ENCODE measurements at regions not wholly inside any gene's neighbourhood (a gene's known extent, or its start where the extent isn't known, plus 50 kb on each side); places are given as distances from the start of the nearest gene placed in this dataset.

DNA sequence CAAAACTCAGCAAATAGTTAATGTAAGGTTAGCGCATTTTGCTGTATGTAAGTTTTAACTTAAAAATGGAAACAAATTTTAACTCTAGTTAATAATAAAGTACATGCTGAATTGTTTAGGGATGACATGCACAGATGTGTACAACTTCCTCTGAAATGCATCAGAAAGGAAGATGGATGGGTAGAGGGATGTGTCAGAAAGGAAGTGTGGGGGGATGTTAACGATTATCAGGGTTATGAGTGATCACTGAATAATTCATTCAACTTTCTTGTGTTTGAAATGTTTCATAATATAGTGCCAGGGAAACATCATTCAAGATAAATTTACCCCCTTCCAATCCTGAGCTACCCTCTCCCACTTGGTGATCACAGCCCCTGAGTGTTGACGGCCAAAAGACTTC lies 87.6 kb downstream of the FOXA2 start:
- no peak for DNase-seq

GRCh38 chr20:22495789-22496188 lies 88.6 kb downstream of the FOXA2 start:
- DNase-seq (no peak), FAIRE-seq (no peak)
- TF ChIP-seq, protein P1, sequence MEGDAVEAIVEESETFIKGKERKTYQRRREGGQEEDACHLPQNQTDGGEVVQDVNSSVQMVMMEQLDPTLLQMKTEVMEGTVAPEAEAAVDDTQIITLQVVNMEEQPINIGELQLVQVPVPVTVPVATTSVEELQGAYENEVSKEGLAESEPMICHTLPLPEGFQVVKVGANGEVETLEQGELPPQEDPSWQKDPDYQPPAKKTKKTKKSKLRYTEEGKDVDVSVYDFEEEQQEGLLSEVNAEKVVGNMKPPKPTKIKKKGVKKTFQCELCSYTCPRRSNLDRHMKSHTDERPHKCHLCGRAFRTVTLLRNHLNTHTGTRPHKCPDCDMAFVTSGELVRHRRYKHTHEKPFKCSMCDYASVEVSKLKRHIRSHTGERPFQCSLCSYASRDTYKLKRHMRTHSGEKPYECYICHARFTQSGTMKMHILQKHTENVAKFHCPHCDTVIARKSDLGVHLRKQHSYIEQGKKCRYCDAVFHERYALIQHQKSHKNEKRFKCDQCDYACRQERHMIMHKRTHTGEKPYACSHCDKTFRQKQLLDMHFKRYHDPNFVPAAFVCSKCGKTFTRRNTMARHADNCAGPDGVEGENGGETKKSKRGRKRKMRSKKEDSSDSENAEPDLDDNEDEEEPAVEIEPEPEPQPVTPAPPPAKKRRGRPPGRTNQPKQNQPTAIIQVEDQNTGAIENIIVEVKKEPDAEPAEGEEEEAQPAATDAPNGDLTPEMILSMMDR (IDR thresholded peaks at IDR 0.05; ENCODE audit: borderline replicate concordance, extremely low read depth, insufficient read depth) = no peak
- intact Hi-C loops (cut with DNase I) = no loop called here
- H3K36me3 ChIP-seq (ENCODE audit: control insufficient read depth in 2 of 3, insufficient read depth in 3 of 3, low read length in 3 of 3) = no peaks in the 10 kb centered on the region
- no peaks in the 10 kb centered on the region for H3K9me3 ChIP-seq (ENCODE audit: control insufficient read depth in 2 of 3, insufficient read depth in 1 of 3, low read length in 3 of 3)
- H3K4me3 ChIP-seq (ENCODE audit: low read length in 3 of 3) = no peak overlapping the region
- H3K27ac ChIP-seq (ENCODE audit: low read depth in 2 of 2, low read length in 2 of 2) = no peak overlapping the region
- H3K4me1 ChIP-seq (ENCODE audit: control insufficient read depth in 2 of 3, insufficient read depth in 2 of 3, low read depth in 1 of 3, low read length in 3 of 3) = no peaks in the 10 kb centered on the region
- no peak overlapping the region for H3K9ac ChIP-seq (ENCODE audit: low read length in 3 of 3)
- no peaks in the 10 kb centered on the region for H3K27me3 ChIP-seq (ENCODE audit: control insufficient read depth, insufficient read depth, low read length)

More for the DNA sequence above, 87.6 kb downstream of the FOXA2 start:
- Histone ChIP-seq H3K36me3 (ENCODE audit: control insufficient read depth in 2 of 3, insufficient read depth in 3 of 3, low read length in 3 of 3) (no peaks in the 10 kb centered on the region), H3K27me3 (ENCODE audit: control insufficient read depth, insufficient read depth, low read length) (no peaks in the 10 kb centered on the region), H3K4me3 (ENCODE audit: low read length in 3 of 3) (no peak overlapping the region), H3K9ac (ENCODE audit: low read length in 3 of 3) (no peak overlapping the region), H3K27ac (ENCODE audit: low read depth in 2 of 2, low read length in 2 of 2) (no peak overlapping the region), H3K9me3 (ENCODE audit: control insufficient read depth in 2 of 3, insufficient read depth in 1 of 3, low read length in 3 of 3) (no peaks in the 10 kb centered on the region), H3K4me1 (ENCODE audit: control insufficient read depth in 2 of 3, insufficient read depth in 2 of 3, low read depth in 1 of 3, low read length in 3 of 3) (no peaks in the 10 kb centered on the region)
- intact Hi-C loops (cut with DNase I) = no loop called here
- TF ChIP-seq, protein P1 (IDR thresholded peaks at IDR 0.05; ENCODE audit: borderline replicate concordance, extremely low read depth, insufficient read depth) = no peak
- no peak for FAIRE-seq

- FAIRE-seq = no peak
These were observed 89.2 kb downstream of the FOXA2 start for GRCh38 chr20:22495172-22495571.

More at GRCh38 chr20:22495172-22495571, 89.2 kb downstream of the FOXA2 start:
- intact Hi-C loops (cut with DNase I) = no loop called here
- Histone ChIP-seq H3K27me3 (ENCODE audit: control insufficient read depth, insufficient read depth, low read length) (no peaks in the 10 kb centered on the region), H3K9ac (ENCODE audit: low read length in 3 of 3) (no peak overlapping the region), H3K36me3 (ENCODE audit: control insufficient read depth in 2 of 3, insufficient read depth in 3 of 3, low read length in 3 of 3) (no peaks in the 10 kb centered on the region), H3K4me3 (ENCODE audit: low read length in 3 of 3) (no peak overlapping the region), H3K9me3 (ENCODE audit: control insufficient read depth in 2 of 3, insufficient read depth in 1 of 3, low read length in 3 of 3) (no peaks in the 10 kb centered on the region), H3K27ac (ENCODE audit: low read depth in 2 of 2, low read length in 2 of 2) (no peak overlapping the region), H3K4me1 (ENCODE audit: control insufficient read depth in 2 of 3, insufficient read depth in 2 of 3, low read depth in 1 of 3, low read length in 3 of 3) (no peaks in the 10 kb centered on the region)
- TF ChIP-seq, protein P1 (IDR thresholded peaks at IDR 0.05; ENCODE audit: borderline replicate concordance, extremely low read depth, insufficient read depth) = no peak
- DNase-seq = no peak
